AML-193 (cell line): ENCODE measurements at regions not wholly inside any gene's neighbourhood (a gene's known extent, or its start where the extent isn't known, plus 50 kb on each side); places are given as distances from the start of the nearest gene placed in this dataset.
A peak's percentile ranks its signal among the peaks of the same experiment; 100 is the strongest.
"Not testable (repeated sequence)": the region's sequence is repeated elsewhere in the genome, so short reads cannot be mapped to it uniquely, and the experiment has no call there.

Experiments used
- DNase-seq, 2 experiments: peaks; one replicate each; lab custom pipeline; 2025; lab: John Stamatoyannopoulos, UW

DNA sequence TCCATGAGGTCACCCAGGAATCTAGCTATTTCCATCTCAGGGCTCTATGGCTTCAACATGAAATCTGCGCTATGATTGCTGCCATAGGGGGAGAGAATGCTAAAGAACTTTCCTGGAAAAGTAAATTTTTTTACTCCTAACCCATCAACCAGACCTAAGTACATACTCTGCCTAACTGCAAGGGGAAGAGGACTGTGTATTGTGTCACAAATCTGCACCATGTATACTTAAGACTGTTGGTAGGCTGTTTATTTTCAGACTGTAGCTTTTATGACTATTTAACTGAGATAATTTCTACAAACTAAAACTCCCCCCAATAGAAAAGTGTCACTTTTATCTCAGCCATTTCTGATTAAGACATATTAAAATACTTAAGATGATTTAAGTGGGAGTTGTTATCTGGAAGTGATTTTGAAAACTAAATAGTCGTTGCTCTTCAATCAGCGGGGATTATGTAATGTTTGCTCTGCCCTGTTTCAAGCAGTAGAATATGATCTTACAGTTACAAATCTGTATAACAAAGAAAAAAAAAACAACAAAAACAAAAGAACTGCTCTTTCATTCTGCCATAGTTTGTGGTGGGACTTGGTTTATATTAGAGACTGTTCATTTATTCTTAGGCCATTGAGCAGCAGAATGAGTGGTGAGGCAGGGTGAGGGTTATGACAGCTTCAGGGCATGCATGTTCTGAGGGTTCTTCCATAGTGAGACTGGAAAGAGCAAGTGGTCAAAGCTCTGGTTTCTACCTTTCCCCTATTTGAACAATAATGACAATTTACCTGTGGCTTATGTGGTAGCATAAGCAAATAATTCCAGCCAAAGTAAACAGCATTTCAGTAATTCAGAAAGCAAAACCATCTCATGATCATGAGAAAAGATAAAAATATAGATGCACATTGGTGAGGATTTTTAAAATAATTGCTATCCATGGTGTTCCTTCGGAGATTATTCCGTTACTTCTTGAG, 126.3 kb upstream of the CEP162 start:
- no peak for DNase-seq

GRCh38 chr6:84350397-84350796, 123.0 kb upstream of the CEP162 start:
- DNase-seq: no peak

- DNase-seq: no peak
These were observed 122.1 kb upstream of the CEP162 start for GRCh38 chr6:84349542-84349941.

DNA sequence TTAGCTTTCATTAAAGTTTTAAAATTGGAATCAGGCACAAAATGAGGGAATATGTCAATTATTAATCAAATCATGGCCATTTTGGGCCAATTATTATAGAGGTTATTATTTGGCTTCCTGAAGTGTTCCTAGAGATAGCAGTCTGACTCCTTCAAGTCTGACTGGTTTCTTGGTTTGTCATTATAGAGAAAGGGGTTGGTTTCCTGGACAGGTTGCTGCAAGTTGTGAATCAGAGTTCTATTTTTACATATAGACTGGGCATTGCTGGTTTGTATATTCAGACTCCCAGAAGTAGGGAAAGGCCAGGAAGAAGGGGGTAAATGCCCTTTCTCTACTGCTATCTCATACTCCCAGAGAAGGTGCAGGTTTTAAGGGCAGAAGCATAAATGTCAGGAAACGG, 121.4 kb upstream of the CEP162 start:
- DNase-seq: no peak

- DNase-seq: no peak
These were observed 118.9 kb upstream of the CEP162 start for GRCh38 chr6:84346372-84346771.

- DNase-seq: no peak
These were observed 116.6 kb upstream of the CEP162 start for GRCh38 chr6:84344005-84344404.

DNA sequence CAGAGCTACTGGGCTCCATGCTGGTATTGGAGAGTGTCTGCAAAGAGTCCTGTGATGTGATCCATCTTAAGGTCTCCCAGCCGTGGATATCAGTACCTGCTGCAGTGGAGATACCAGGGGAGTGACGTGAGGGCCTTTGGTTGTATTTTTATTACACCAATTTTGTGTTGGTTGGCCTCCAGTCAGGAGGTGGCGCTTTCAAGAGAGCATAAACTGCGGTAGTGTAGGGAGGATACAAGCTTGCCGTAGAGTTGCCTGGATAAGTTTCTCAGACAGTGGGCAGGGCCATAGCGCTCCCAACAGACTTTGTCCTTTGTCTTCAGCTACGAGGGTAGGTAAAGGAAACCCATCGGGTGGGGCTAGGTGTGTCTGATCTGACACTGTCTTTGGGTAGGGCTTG, 113.0 kb upstream of the CEP162 start:
- no peak for DNase-seq

GRCh38 chr6:84333842-84334241, 106.4 kb upstream of the CEP162 start:
- DNase-seq: no peak

DNA sequence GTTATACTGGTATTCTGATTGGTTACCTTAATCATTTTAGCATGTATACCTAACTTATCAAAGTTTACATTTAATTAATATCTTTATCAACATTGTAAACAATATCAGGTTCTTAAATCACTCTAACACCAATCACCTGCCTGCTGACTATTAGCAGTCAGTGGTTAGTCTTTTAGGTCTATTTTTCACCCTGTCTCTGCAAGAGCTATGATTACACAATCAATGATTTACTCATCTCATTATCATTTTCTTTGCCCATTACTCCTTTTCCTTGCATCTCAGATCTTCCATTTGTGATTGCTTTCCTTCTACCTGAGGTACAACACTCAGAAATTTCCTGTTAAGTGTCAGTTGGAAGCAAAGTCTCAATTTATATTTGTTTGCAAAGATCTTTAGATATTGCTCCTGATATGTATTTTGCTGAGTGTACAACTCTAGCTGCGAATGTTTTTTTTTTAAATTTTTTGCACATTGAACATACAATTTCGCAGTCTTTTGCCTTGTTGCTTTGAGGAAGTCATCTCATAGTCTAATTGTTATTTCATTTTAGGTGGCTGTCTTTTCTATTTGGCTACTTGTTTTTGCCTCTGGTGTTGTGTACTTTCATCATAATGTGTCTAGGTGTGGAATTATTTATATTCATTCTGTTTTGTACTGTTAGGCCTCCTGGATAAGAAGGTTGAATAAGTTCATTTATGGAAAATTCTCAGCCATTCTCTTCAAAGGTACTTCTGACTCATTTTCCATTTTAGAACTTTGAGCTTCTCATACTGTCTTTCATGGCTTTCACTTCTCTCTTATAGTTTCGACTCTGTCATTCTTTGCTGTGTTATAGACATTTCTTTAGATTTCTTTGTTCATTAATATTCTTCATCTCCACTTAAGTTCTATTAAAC, 104.9 kb upstream of the CEP162 start:
- no peak for DNase-seq

DNA sequence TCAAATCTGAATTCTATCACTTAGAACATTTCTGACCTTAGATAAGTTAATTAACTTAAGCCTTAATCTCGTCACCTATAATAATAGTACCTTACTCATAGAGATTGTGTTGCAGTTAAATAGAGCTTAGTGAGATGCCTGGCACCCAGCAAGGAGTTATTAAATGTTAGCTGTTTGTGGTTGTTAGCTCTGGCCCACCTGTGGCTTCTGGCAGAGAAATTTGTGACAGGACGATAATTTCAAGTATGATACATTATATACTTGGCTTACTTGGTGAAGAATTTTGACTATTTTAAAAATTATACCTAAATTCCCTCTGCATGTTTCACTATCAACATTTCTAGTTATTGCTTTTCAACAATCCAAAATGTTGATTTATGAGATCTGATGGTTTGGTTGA, 102.9 kb upstream of the CEP162 start:
- DNase-seq: no peak

DNA sequence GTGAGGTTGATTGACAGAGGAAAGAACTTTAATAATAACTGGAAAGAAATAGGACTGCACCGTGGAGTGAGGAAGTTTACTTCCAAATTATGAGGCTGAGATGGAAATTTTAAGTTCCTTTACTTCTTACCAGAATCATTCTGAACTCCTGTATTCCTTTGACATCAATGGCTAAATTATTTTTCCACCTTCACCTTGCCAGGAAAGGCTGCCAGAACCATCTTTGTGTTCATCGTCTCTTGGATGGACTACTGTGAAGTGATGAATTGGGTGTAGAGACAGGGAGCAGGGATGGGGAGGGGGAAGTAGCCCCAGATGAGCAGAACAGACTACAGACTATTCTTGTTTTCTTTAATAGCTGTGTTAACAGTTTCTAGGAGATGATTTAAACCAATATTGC, 102.1 kb upstream of the CEP162 start:
- no peak for DNase-seq

- DNase-seq: no peak
These were observed 101.6 kb upstream of the CEP162 start for GRCh38 chr6:84329077-84329476.

GRCh38 chr6:84317463-84317862, 90.0 kb upstream of the CEP162 start:
- DNase-seq: no peak

DNA sequence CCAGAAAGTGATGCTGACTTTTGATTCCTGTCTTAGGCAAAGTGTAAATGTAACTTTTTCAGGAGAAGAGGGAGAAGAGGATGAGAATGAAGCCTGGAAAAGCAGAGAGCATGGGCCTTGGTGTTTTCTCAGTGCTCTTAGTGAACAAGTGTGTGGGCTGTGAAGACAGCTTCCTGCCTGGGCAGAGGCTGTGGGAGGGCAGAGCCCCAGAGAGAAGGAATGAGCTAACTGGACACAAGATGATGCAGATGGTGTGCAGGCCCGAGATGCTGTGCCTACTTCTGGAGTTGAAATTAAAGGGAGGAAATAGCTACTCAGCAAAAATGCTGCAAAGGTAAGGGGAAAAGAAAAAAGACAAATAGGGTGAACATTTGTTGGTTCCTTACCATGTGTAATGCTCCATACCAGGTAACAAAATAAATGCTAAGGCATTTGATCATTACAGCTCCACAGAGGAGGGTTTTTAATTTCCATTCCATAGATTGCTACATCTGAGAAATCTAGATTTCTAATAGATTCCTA, 87.0 kb upstream of the CEP162 start:
- no peak for DNase-seq

GRCh38 chr6:84309336-84309735, 81.9 kb upstream of the CEP162 start:
- DNase-seq: no peak

DNA sequence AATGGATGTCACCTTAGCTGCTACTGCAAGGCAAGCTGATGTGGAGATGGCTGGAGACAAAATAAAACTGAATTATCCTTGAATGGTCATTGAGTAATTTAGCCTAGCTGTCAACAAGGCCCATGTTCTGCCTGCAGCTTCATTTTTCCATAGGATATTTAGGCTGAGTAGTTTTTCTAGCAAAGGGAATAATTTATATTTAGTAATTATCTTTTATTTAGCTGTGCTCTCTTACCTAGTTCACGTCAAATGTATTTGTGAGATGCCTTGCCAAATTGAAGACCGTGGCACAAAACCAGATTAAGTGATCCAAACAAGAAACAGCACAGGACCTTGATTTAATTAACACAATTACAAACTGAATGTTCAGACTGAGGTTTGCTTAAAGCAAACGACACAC, 77.4 kb upstream of the CEP162 start:
- DNase-seq: no peak

- not testable (repeated sequence) for DNase-seq
These were observed 63.6 kb upstream of the CEP162 start for GRCh38 chr6:84291033-84291432.

DNA sequence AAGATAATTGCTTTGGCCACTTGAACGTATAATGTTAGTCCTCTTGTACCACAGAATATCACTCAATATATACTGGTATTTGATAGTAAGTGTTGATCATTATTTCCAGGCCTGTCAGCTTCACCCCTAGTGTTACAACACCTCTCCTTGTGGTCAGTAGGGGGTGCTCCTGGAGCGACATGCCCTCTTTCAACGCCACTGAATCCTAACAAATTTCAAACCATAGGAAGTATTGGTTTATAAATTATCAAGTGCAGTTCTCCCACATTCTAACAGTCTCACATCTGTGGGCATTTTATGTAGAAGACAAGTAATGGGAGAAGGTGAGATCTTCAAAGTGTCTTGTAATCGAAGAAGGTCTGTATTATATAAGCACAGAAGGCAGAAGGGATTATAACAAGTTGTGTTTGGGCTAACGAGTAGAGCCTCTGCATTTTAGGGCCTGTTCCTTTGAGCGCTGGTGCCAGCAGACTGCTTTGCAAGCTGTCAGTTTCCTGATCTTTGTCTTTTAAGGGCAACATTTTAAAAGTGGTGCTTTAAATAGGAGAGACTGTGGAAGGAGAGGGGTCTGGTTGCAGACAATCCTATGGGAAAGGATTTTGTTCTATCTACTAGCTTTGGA, 57.1 kb upstream of the CEP162 start:
- DNase-seq: peak in 1 of 2 experiments; percentile 23

DNA sequence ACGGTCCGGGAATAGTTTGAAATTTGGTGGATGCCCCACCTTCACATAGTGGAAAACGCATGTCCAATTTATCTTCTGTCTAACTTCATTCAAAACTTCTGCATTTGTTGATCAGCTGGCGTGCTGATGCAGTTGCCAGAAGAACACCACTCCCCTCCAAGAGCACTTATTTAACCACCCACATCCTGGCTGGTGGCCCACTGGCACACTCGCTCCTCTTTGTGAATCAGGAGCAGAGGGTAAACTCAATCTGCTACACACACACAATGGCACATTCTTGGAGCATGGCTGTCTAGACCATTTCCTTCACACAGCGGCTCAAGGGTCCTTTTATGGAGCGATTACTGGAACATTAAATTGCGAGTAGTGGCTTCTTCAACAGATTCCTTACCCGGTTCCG, 55.1 kb upstream of the CEP162 start:
- DNase-seq: no peak

- DNase-seq: no peak
These were observed 53.2 kb upstream of the CEP162 start for GRCh38 chr6:84280639-84281038.

GRCh38 chr6:84280030-84280429, 52.6 kb upstream of the CEP162 start:
- no peak for DNase-seq

DNA sequence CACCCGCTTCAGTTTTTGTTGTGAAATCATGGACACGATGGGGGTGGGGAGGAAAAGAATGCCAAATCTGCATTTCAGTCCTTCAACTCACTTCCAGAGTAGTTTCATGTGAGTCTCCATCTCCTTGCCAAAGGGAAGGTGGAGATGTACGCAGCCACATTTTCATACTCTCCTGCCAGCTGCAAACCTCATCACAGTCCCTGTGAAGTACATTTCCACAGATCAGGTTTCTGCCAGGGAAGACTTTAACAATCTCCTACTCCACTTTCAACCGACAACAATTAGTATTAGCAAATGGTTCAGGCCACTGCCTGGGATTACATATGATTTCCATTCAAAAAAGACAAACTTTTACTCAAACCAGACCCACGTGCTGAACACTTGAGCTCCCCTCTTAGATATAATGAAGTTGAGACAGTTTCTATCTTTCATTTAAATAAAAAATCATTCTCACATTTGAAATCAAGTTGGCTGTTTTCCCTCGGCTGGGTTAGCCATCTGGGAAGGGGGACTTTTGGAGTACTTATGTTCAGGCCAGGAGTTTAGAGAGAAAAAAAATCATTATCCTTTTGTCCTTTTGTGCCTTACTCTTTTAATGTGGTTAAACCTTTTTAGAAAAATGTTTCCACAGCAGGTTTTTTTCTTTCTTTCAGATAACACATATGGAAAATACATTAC, 51.0 kb upstream of the CEP162 start:
- DNase-seq: no peak
